ENCODE measurements at regions not wholly inside any gene's neighbourhood (a gene's known extent, or its start where the extent isn't known, plus 50 kb on each side); places are given as distances from the start of the nearest gene placed in this dataset.

DNA sequence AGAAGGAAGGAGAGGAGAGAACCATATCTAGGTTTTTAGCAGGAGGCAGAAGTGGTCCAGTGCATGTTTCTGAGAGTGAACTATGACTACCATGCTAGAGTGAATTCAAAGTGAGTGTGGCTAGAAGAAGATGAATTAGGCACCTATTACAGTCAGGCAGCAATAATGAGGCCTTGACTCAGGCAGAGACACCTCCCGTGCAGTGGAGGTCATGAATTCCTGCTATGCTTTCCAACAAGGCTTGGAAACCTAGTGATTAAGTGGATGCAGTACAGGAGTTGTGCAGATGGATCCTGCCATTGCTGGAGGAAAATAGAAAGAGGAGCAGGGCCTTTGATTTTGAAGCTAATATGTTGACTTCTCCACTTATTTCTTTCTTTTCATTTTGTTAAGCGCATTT, 581.5 kb downstream of the RWDD3 start:
- Mint-ChIP-seq H3K4me1 (no peaks in the 10 kb centered on the region), H3K4me3 (no peak overlapping the region), H3K36me3 (no peaks in the 10 kb centered on the region), H3K27me3 (no peaks in the 10 kb centered on the region), H3K27ac (no peak overlapping the region), H3K9me3 (peaks cover 5% of the 10 kb centered on the region)

- no peaks in the 10 kb centered on the region for H3K4me1 Mint-ChIP-seq
- H3K36me3 Mint-ChIP-seq: no peaks in the 10 kb centered on the region
- peaks cover 4% of the 10 kb centered on the region for H3K9me3 Mint-ChIP-seq
- H3K27me3 Mint-ChIP-seq: no peaks in the 10 kb centered on the region
- H3K27ac Mint-ChIP-seq: no peak overlapping the region
- no peak overlapping the region for H3K4me3 Mint-ChIP-seq
Observed at GRCh38 chr1:95829556-95829955, 595.5 kb downstream of the RWDD3 start.

DNA sequence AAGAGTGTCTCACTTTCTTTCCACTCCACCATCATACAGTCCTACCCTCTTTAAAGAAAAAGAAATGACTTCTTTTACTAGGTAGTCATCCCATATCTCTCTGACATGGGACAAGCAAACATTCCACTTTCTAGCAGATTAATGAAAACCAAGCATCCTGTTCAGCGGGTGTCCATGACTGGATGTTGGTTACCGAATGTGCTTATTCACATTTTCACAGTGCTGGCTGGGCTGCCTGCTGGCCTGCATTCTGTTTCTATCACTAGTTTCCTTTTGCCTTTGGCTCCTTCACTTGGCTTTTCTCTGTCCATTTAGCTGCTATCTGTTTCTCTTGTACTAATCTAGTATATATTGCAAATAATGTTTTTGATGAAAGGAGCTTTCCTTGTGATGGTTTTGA, 598.4 kb downstream of the RWDD3 start:
- Mint-ChIP-seq H3K9me3 (peaks cover 10% of the 10 kb centered on the region), H3K4me3 (no peak overlapping the region), H3K36me3 (no peaks in the 10 kb centered on the region), H3K4me1 (no peaks in the 10 kb centered on the region), H3K27me3 (no peaks in the 10 kb centered on the region), H3K27ac (no peak overlapping the region)

GRCh38 chr1:95849439-95849838, 615.4 kb downstream of the RWDD3 start:
- Mint-ChIP-seq H3K4me3 (no peak overlapping the region), H3K27me3 (no peaks in the 10 kb centered on the region), H3K36me3 (no peaks in the 10 kb centered on the region), H3K27ac (no peak overlapping the region), H3K9me3 (peaks cover 9% of the 10 kb centered on the region), H3K4me1 (no peaks in the 10 kb centered on the region)

DNA sequence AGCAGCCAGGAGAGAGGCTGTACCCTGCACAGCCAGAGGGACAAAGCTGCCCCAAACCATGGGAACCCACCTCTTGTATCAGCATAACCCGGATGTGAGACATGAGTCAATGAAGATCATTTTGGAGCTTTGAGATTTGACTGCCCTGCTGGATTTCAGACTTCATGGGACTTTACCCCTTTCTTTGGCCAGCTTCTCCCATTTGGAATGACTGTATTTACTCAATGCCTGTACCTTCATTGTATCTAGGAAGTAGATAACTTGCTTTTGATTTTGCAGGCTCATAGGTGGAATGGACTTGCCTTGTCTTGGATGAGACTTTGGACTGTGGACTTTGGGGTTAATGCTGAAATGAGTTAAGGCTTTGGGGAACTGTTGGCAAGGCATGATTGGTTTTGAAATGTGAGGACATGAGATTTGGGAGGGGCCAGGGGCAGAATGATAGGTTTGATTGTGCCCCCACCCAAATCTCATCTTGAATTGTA, 616.2 kb downstream of the RWDD3 start:
- Mint-ChIP-seq H3K9me3 (peaks cover 6% of the 10 kb centered on the region), H3K27me3 (no peaks in the 10 kb centered on the region), H3K36me3 (no peaks in the 10 kb centered on the region), H3K4me3 (no peak overlapping the region), H3K27ac (no peak overlapping the region), H3K4me1 (no peaks in the 10 kb centered on the region)

DNA sequence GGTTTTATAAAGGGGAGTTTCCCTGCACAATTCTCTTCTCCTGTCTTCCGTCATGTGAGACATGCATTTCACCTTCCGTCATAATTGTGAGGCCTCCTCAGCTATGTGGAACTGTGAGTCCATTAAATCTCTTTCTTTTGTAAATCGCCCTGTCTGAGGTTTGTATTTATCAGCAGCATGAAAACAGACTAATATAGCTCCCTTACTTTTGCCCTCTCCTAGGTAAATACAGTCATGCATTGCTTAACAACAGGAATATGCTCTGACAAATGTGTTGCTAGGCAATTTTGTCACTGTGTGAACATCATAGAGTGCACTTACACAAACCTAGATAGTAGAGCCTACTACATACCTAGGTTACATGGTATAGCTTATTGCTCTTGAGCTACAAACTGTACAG, 616.8 kb downstream of the RWDD3 start:
- H3K4me3 Mint-ChIP-seq: no peak overlapping the region
- no peaks in the 10 kb centered on the region for H3K4me1 Mint-ChIP-seq
- no peak overlapping the region for H3K27ac Mint-ChIP-seq
- no peaks in the 10 kb centered on the region for H3K27me3 Mint-ChIP-seq
- no peaks in the 10 kb centered on the region for H3K36me3 Mint-ChIP-seq
- H3K9me3 Mint-ChIP-seq: peaks cover 6% of the 10 kb centered on the region

GRCh38 chr1:95852483-95853070, 618.6 kb downstream of the RWDD3 start:
- peaks cover 6% of the 10 kb centered on the region for H3K9me3 Mint-ChIP-seq
- no peaks in the 10 kb centered on the region for H3K36me3 Mint-ChIP-seq
- no peaks in the 10 kb centered on the region for H3K4me1 Mint-ChIP-seq
- no peak overlapping the region for H3K4me3 Mint-ChIP-seq
- no peak overlapping the region for H3K27ac Mint-ChIP-seq
- H3K27me3 Mint-ChIP-seq: no peaks in the 10 kb centered on the region

- Mint-ChIP-seq H3K4me3 (no peak overlapping the region), H3K27me3 (no peaks in the 10 kb centered on the region), H3K4me1 (no peaks in the 10 kb centered on the region), H3K27ac (no peak overlapping the region), H3K9me3 (no peaks in the 10 kb centered on the region), H3K36me3 (no peaks in the 10 kb centered on the region)
Observed at GRCh38 chr1:95854457-95854856, 620.4 kb downstream of the RWDD3 start.

- no peaks in the 10 kb centered on the region for H3K4me1 Mint-ChIP-seq
- peaks cover 5% of the 10 kb centered on the region for H3K9me3 Mint-ChIP-seq
- H3K36me3 Mint-ChIP-seq: no peaks in the 10 kb centered on the region
- no peak overlapping the region for H3K27ac Mint-ChIP-seq
- no peaks in the 10 kb centered on the region for H3K27me3 Mint-ChIP-seq
- H3K4me3 Mint-ChIP-seq: no peak overlapping the region
Observed at GRCh38 chr1:95863086-95863485, 629.1 kb downstream of the RWDD3 start.

- Mint-ChIP-seq H3K4me1 (no peaks in the 10 kb centered on the region), H3K27ac (no peak overlapping the region), H3K27me3 (no peaks in the 10 kb centered on the region), H3K4me3 (no peak overlapping the region), H3K36me3 (no peaks in the 10 kb centered on the region), H3K9me3 (peaks cover 10% of the 10 kb centered on the region)
Observed at GRCh38 chr1:95865769-95866168, 631.8 kb downstream of the RWDD3 start.

- no peak overlapping the region for H3K4me3 Mint-ChIP-seq
- no peaks in the 10 kb centered on the region for H3K4me1 Mint-ChIP-seq
- no peaks in the 10 kb centered on the region for H3K36me3 Mint-ChIP-seq
- no peaks in the 10 kb centered on the region for H3K27me3 Mint-ChIP-seq
- no peak overlapping the region for H3K27ac Mint-ChIP-seq
- H3K9me3 Mint-ChIP-seq: peaks cover 4% of the 10 kb centered on the region
Observed at GRCh38 chr1:95876276-95876675, 642.3 kb downstream of the RWDD3 start.

- H3K36me3 Mint-ChIP-seq: no peaks in the 10 kb centered on the region
- no peaks in the 10 kb centered on the region for H3K27me3 Mint-ChIP-seq
- H3K27ac Mint-ChIP-seq: no peak overlapping the region
- H3K4me1 Mint-ChIP-seq: no peaks in the 10 kb centered on the region
- no peak overlapping the region for H3K4me3 Mint-ChIP-seq
- peaks cover 4% of the 10 kb centered on the region for H3K9me3 Mint-ChIP-seq
Observed at GRCh38 chr1:95879498-95880050, 645.6 kb downstream of the RWDD3 start.

DNA sequence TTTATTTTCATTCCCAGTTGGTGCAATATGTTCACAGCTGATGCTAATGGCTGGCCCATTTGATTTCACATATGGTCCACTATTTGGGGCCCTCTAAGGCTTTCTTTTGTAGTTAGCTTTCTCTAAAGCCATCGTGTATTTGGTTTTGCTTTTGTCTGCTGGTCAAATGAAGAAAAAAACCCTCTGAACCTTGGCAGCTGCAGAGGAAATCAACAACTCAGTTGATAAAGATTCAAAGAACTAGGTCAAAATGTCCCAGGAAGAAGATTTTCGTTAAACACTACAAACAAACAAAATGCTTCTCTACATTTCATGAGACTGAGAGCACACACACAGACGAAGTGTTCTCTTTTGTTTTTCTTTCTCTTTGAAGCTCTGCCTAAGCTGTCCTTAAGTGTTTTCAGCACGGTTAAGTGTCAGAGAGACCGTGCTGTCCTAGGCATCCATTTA, 655.0 kb downstream of the RWDD3 start:
- H3K4me3 Mint-ChIP-seq: no peak overlapping the region
- no peak overlapping the region for H3K27ac Mint-ChIP-seq
- peaks cover 5% of the 10 kb centered on the region for H3K9me3 Mint-ChIP-seq
- no peaks in the 10 kb centered on the region for H3K4me1 Mint-ChIP-seq
- H3K27me3 Mint-ChIP-seq: no peaks in the 10 kb centered on the region
- H3K36me3 Mint-ChIP-seq: no peaks in the 10 kb centered on the region

DNA sequence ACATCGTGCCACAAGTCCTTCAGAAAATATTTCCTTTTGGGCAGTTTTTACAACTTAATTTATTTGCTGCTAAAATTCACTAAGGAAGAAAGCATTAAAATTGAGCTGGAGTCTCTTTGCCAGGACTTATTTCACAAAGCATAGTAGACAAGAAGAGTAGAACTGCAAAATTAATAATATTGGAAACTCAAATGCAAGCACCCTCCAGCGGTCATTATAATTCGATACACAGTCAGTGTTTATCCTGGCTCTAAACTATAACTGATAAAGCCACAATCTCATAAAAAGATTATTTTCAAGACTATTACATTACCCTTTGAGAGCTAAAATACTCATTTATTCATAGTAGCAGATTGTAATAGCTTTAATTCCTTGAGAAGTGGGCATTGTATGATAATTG, 655.4 kb downstream of the RWDD3 start:
- H3K27me3 Mint-ChIP-seq: no peaks in the 10 kb centered on the region
- no peaks in the 10 kb centered on the region for H3K4me1 Mint-ChIP-seq
- H3K4me3 Mint-ChIP-seq: no peak overlapping the region
- no peaks in the 10 kb centered on the region for H3K36me3 Mint-ChIP-seq
- H3K27ac Mint-ChIP-seq: no peak overlapping the region
- H3K9me3 Mint-ChIP-seq: peaks cover 5% of the 10 kb centered on the region

GRCh38 chr1:95893921-95894320, 659.9 kb downstream of the RWDD3 start:
- peaks cover 4% of the 10 kb centered on the region for H3K9me3 Mint-ChIP-seq
- no peaks in the 10 kb centered on the region for H3K36me3 Mint-ChIP-seq
- H3K4me1 Mint-ChIP-seq: no peaks in the 10 kb centered on the region
- H3K27me3 Mint-ChIP-seq: no peaks in the 10 kb centered on the region
- no peak overlapping the region for H3K4me3 Mint-ChIP-seq
- no peak overlapping the region for H3K27ac Mint-ChIP-seq

- H3K9me3 Mint-ChIP-seq: peaks cover 12% of the 10 kb centered on the region
- H3K36me3 Mint-ChIP-seq: no peaks in the 10 kb centered on the region
- no peaks in the 10 kb centered on the region for H3K27me3 Mint-ChIP-seq
- H3K4me1 Mint-ChIP-seq: no peaks in the 10 kb centered on the region
- H3K4me3 Mint-ChIP-seq: no peak overlapping the region
- no peak overlapping the region for H3K27ac Mint-ChIP-seq
Observed at GRCh38 chr1:95903060-95903459, 669.0 kb downstream of the RWDD3 start.
